IPS-15b (cell line): ENCODE measurements at regions not wholly inside any gene's neighbourhood (a gene's known extent, or its start where the extent isn't known, plus 50 kb on each side); places are given as distances from the start of the nearest gene placed in this dataset.
"Not testable (repeated sequence)": the region's sequence is repeated elsewhere in the genome, so short reads cannot be mapped to it uniquely, and the experiment has no call there.

Experiments used
- H3K27me3 ChIP-seq: one replicate; pipeline ENCODE4 v1.6.1; 2013; ENCODE audit warnings: low read length; ENCODE audit not compliant: control insufficient read depth, insufficient read depth
- H3K36me3 ChIP-seq: one replicate; pipeline ENCODE4 v1.6.1; 2013; ENCODE audit warnings: low read length; ENCODE audit not compliant: control insufficient read depth, insufficient read depth
- H3K4me1 ChIP-seq: one replicate; pipeline ENCODE4 v1.6.1; 2013; ENCODE audit warnings: mild to moderate bottlenecking, low read length; ENCODE audit not compliant: control insufficient read depth, insufficient read depth
- H3K4me3 ChIP-seq: one replicate; pipeline ENCODE4 v1.5.1; 2013; ENCODE audit warnings: low read depth, low read length
- H3K9ac ChIP-seq: one replicate; pipeline ENCODE4 v1.6.1; 2013; ENCODE audit warnings: low read depth, mild to moderate bottlenecking, low read length
- H3K9me3 ChIP-seq: one replicate; pipeline ENCODE4 v1.6.1; 2013; ENCODE audit warnings: mild to moderate bottlenecking, low read length; ENCODE audit not compliant: control insufficient read depth, insufficient read depth

DNA sequence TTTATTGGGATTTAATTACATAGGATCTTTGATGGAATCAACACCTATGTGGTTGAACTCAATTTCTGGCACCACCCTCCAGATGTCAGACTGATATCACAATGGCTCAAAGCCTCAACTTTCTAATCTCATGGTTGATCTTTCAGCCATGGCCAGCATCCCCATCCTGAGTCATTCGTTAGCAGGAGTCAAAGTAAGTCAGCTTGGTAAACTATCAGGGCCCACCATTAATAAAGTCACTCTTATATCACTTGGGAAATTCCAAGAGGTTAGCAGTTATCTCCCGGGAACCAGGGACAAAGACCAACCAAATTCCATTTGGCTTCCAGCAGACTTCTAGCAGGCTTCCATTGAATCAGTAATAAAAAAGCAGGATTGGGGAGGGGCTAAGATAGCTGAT, 50.7 kb upstream of the TNFSF4 start:
- Histone ChIP-seq H3K9me3 (no peaks in the 10 kb centered on the region), H3K4me3 (no peak overlapping the region), H3K4me1 (no peaks in the 10 kb centered on the region), H3K36me3 (no peaks in the 10 kb centered on the region), H3K9ac (no peak overlapping the region), H3K27me3 (no peaks in the 10 kb centered on the region)

GRCh38 chr1:173258479-173259264, 51.5 kb upstream of the TNFSF4 start:
- Histone ChIP-seq H3K27me3 (no peaks in the 10 kb centered on the region), H3K4me1 (no peaks in the 10 kb centered on the region), H3K9ac (no peak overlapping the region), H3K36me3 (no peaks in the 10 kb centered on the region), H3K4me3 (no peak overlapping the region), H3K9me3 (no peaks in the 10 kb centered on the region)

- not testable (repeated sequence) for H3K9ac ChIP-seq, H3K9me3 ChIP-seq, H3K4me1 ChIP-seq, H3K36me3 ChIP-seq, H3K27me3 ChIP-seq, H3K4me3 ChIP-seq
Measured at GRCh38 chr1:173260329-173260728, 53.2 kb upstream of the TNFSF4 start.

GRCh38 chr1:173266841-173267240, 59.7 kb upstream of the TNFSF4 start:
- no peak overlapping the region for H3K9ac ChIP-seq
- H3K4me1 ChIP-seq: no peaks in the 10 kb centered on the region
- H3K36me3 ChIP-seq: no peaks in the 10 kb centered on the region
- H3K4me3 ChIP-seq: no peak overlapping the region
- no peaks in the 10 kb centered on the region for H3K9me3 ChIP-seq
- no peaks in the 10 kb centered on the region for H3K27me3 ChIP-seq

DNA sequence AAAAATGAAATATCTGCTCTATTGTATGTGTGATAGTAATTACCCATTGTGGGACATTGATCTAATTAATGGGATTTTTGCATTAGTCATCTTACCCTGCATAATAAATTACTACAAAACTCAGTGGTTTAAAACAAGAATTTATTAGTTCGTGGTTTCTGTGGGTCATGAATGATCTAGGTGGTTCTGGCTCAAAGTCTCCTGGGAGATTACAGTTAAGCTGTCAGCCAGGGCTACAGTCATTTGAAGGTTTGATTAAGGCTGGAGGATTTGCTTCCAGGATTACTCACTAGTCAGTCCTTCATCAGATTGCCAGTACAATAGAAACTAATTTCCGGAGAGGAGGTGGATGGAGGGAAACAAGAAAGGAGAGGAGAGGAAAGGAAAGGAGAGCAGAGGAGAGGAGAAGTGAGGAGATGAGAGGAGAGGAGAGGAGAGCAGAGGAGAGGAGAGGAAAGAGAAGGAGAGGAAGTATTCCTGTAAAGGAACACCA, 60.4 kb upstream of the TNFSF4 start:
- no peaks in the 10 kb centered on the region for H3K27me3 ChIP-seq
- no peaks in the 10 kb centered on the region for H3K36me3 ChIP-seq
- H3K4me3 ChIP-seq: no peak overlapping the region
- H3K9ac ChIP-seq: no peak overlapping the region
- no peaks in the 10 kb centered on the region for H3K4me1 ChIP-seq
- H3K9me3 ChIP-seq: no peaks in the 10 kb centered on the region

DNA sequence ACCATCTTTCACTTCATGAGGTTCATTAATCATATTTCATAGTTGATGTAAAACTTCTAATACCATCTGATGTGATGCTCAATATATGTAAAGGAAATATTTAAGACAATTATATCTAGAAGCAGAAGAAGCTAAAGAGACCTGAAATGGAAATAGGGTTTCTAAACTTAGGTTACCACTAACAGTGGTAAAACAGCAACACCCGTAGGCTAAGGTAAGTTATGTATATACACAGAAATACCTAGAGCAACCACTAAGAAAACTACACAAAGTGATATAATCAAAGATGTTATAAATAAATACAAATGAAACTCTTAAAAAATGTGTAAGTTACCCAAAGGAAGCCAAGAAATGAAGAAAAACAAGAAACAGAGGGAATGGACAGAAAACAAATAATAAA, 61.1 kb upstream of the TNFSF4 start:
- Histone ChIP-seq H3K36me3 (no peaks in the 10 kb centered on the region), H3K9me3 (no peaks in the 10 kb centered on the region), H3K27me3 (no peaks in the 10 kb centered on the region), H3K4me3 (no peak overlapping the region), H3K9ac (no peak overlapping the region), H3K4me1 (no peaks in the 10 kb centered on the region)

DNA sequence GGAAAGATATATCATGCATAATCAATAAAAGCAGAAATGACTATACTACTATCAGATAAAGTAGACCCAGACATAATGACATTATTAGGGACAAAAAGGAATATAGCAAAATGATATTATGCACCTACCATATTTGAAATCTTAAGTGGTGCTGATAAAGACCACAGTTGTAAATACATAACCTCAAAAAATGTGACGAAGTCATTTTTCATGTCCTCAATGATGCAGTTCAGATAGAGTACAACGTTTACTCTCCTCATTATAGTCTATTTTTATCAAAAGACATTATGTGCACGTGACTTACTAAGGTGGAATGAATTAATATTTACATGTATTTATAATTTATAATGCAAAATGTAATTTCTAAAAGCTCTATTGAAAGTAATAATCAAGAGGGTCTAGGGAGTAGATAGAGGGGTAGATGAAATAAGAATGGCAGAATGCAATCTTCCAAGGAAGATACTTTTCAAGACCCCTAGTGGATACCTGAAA, 61.7 kb upstream of the TNFSF4 start:
- Histone ChIP-seq H3K9me3 (no peaks in the 10 kb centered on the region), H3K36me3 (no peaks in the 10 kb centered on the region), H3K27me3 (no peaks in the 10 kb centered on the region), H3K4me3 (no peak overlapping the region), H3K4me1 (no peaks in the 10 kb centered on the region), H3K9ac (no peak overlapping the region)

- Histone ChIP-seq H3K9ac (no peak overlapping the region), H3K4me1 (no peaks in the 10 kb centered on the region), H3K9me3 (no peaks in the 10 kb centered on the region), H3K36me3 (no peaks in the 10 kb centered on the region), H3K27me3 (no peaks in the 10 kb centered on the region), H3K4me3 (no peak overlapping the region)
Measured at GRCh38 chr1:173269490-173270230, 62.5 kb upstream of the TNFSF4 start.

- H3K9ac ChIP-seq: no peak overlapping the region
Measured at GRCh38 chr1:173270243-173270642, 63.1 kb upstream of the TNFSF4 start.

DNA sequence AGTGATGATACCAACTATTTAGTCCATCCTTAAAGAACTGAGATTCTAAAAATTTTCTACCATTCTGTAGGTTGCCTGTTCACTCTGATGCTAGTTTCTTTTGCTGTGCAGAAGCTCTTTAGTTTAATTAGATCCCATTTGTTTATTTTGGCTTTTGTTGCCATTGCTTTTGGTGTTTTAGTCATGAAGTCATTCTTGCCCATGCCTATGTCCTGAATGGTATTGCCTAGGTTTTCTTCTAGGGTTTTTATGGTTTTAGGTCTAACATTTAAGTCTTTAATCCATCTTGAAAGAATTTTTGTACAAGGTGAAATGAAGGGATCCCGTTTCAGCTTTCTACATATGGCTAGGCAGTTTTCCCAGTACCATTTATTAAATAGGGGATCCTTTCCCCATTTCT, 63.9 kb upstream of the TNFSF4 start:
- H3K4me3 ChIP-seq, H3K9me3 ChIP-seq: not testable (repeated sequence)

More at GRCh38 chr1:173270243-173270642, 63.1 kb upstream of the TNFSF4 start:
- no peaks in the 10 kb centered on the region for H3K36me3 ChIP-seq
- peaks cover under 1% of the 10 kb centered on the region for H3K4me1 ChIP-seq
- H3K27me3 ChIP-seq: no peaks in the 10 kb centered on the region
- H3K9me3 ChIP-seq: no peaks in the 10 kb centered on the region
- H3K4me3 ChIP-seq: no peak overlapping the region

GRCh38 chr1:173275496-173275895, 68.4 kb upstream of the TNFSF4 start:
- H3K4me1 ChIP-seq: peaks cover 15% of the 10 kb centered on the region
- H3K9me3 ChIP-seq: no peaks in the 10 kb centered on the region
- no peak overlapping the region for H3K4me3 ChIP-seq
- no peak overlapping the region for H3K9ac ChIP-seq
- no peaks in the 10 kb centered on the region for H3K27me3 ChIP-seq
- no peaks in the 10 kb centered on the region for H3K36me3 ChIP-seq

More for the DNA sequence above, 63.9 kb upstream of the TNFSF4 start:
- not testable (repeated sequence) for H3K4me1 ChIP-seq, H3K36me3 ChIP-seq, H3K9ac ChIP-seq, H3K27me3 ChIP-seq
